GM18951 (cell line): ENCODE measurements at regions not wholly inside any gene's neighbourhood (a gene's known extent, or its start where the extent isn't known, plus 50 kb on each side); places are given as distances from the start of the nearest gene placed in this dataset.
"Not testable (repeated sequence)": the region's sequence is repeated elsewhere in the genome, so short reads cannot be mapped to it uniquely, and the experiment has no call there.

Experiments used
- POLR2A ChIP-seq: IDR thresholded peaks from 4 replicates; pipeline ENCODE4 v1.6.1; 2011; ENCODE audit warnings: mild to moderate bottlenecking; ENCODE audit not compliant: insufficient read length, insufficient read depth; ENCODE audit errors: extremely low read depth
- in situ Hi-C: fragments of 300-500 bp; cut with MboI; formaldehyde crosslinking; loops from one replicate; pipeline ENCODE4 v1.12.0; 2022; ENCODE audit warnings: low sequenced_read_pairs, mixed read lengths, inconsistent platforms; ENCODE audit not compliant: unreplicated experiment

GRCh38 chr10:31689233-31689632 lies 239.4 kb downstream of the ARHGAP12 start:
- in situ Hi-C loops, result no loop called here
- no peak for TF ChIP-seq POLR2A

- in situ Hi-C loops, result no loop called here
- no peak for TF ChIP-seq POLR2A
Observed at GRCh38 chr10:31687663-31688482, 240.8 kb downstream of the ARHGAP12 start.

- TF ChIP-seq POLR2A, result no peak
- in situ Hi-C loops, result no loop called here
Observed at GRCh38 chr10:31686599-31686998, 242.0 kb downstream of the ARHGAP12 start.

GRCh38 chr10:31683682-31684081 lies 244.9 kb downstream of the ARHGAP12 start:
- TF ChIP-seq POLR2A, result no peak
- in situ Hi-C loops, result no loop called here

GRCh38 chr10:31679936-31680335 lies 248.7 kb downstream of the ARHGAP12 start:
- in situ Hi-C loops, result no loop called here
- TF ChIP-seq POLR2A, result no peak

- no peak for TF ChIP-seq POLR2A
- in situ Hi-C loops, result no loop called here
Observed at GRCh38 chr10:31678575-31679516, 249.8 kb downstream of the ARHGAP12 start.

- TF ChIP-seq POLR2A, result no peak
Observed at GRCh38 chr10:31678139-31678536, 250.5 kb downstream of the ARHGAP12 start.

GRCh38 chr10:31677195-31678138 lies 251.2 kb downstream of the ARHGAP12 start:
- in situ Hi-C loops, result no loop called here
- no peak for TF ChIP-seq POLR2A

More at GRCh38 chr10:31678139-31678536, 250.5 kb downstream of the ARHGAP12 start:
- in situ Hi-C loops, result no loop called here

- in situ Hi-C loops, result no loop called here
- no peak for TF ChIP-seq POLR2A
Observed at GRCh38 chr10:31675726-31676125, 252.9 kb downstream of the ARHGAP12 start.

- no peak for TF ChIP-seq POLR2A
- in situ Hi-C loops, result no loop called here
Observed at GRCh38 chr10:31669357-31669756, 259.3 kb downstream of the ARHGAP12 start.

- in situ Hi-C loops, result no loop called here
- TF ChIP-seq POLR2A, result no peak
Observed at GRCh38 chr10:31668326-31668725, 260.3 kb downstream of the ARHGAP12 start.

- in situ Hi-C loops, result not testable (repeated sequence)
Observed at GRCh38 chr10:31665764-31666279, 262.8 kb downstream of the ARHGAP12 start.
